AG09309 (cell line): ENCODE measurements at regions not wholly inside any gene's neighbourhood (a gene's known extent, or its start where the extent isn't known, plus 50 kb on each side); places are given as distances from the start of the nearest gene placed in this dataset.

ENCODE experiments used
- DNase-seq: peaks from one replicate; pipeline ENCODE4 v3.0.0-alpha.2; 2010; ENCODE audit warnings: low read depth
- H3K4me3 ChIP-seq: 2 replicates; pipeline ENCODE4 v1.5.1; 2011; ENCODE audit warnings: mild to moderate bottlenecking, low read depth, low read length, moderate library complexity; ENCODE audit not compliant: control insufficient read depth
- CTCF ChIP-seq: IDR thresholded peaks from 2 replicates; pipeline ENCODE4 v1.5.1; 2011; ENCODE audit warnings: mild to moderate bottlenecking, low read depth, low read length, inconsistent platforms; ENCODE audit not compliant: insufficient read depth, control insufficient read depth; ENCODE audit errors: missing control alignments

- TF ChIP-seq CTCF = no peak
- no peak for DNase-seq
These were observed 265.1 kb downstream of the SIPA1L2 start for GRCh38 chr1:232364654-232365382.

GRCh38 chr1:232363008-232363407 lies 266.9 kb downstream of the SIPA1L2 start:
- no peak overlapping the region for H3K4me3 ChIP-seq
- no peak for TF ChIP-seq CTCF
- DNase-seq = no peak

More at GRCh38 chr1:232364654-232365382, 265.1 kb downstream of the SIPA1L2 start:
- no peak overlapping the region for H3K4me3 ChIP-seq

- no peak overlapping the region for H3K4me3 ChIP-seq
- no peak for DNase-seq
- no peak for TF ChIP-seq CTCF
These were observed 272.5 kb downstream of the SIPA1L2 start for GRCh38 chr1:232357416-232357815.

- TF ChIP-seq CTCF = no peak
- H3K4me3 ChIP-seq = no peak overlapping the region
- no peak for DNase-seq
These were observed 274.5 kb downstream of the SIPA1L2 start for GRCh38 chr1:232355162-232356006.

- no peak for DNase-seq
- H3K4me3 ChIP-seq = no peak overlapping the region
- TF ChIP-seq CTCF = no peak
These were observed 276.9 kb downstream of the SIPA1L2 start for GRCh38 chr1:232353001-232353400.

- no peak for TF ChIP-seq CTCF
- no peak for DNase-seq
- H3K4me3 ChIP-seq = no peak overlapping the region
These were observed 277.6 kb downstream of the SIPA1L2 start for GRCh38 chr1:232352366-232352765.
